Endothelial cell of umbilical vein (primary cell): ENCODE measurements at regions not wholly inside any gene's neighbourhood (a gene's known extent, or its start where the extent isn't known, plus 50 kb on each side); places are given as distances from the start of the nearest gene placed in this dataset.

Experiments
- BruUV-seq: library from RNA; stranded (reverse); fragments of 400-500 nt; replicated peaks from 2 replicates; lab custom pipeline; 2021; lab: Mats Ljungman, UMichigan
- CTCF ChIA-PET: fragments of 300-600, 350-600 bp; sonication (Branson Sonifier 250); formaldehyde crosslinking; loops from one replicate; lab custom pipeline; 2021; ENCODE audit warnings: antibody characterized with exemption, inconsistent platforms; lab: Charles Lee
- POLR2A ChIA-PET: fragments of 300-600, 350-600 bp; sonication (Branson Sonifier 250); formaldehyde crosslinking; loops from one replicate; lab custom pipeline; 2021; ENCODE audit warnings: antibody characterized with exemption, inconsistent platforms; lab: Charles Lee
- DNase-seq: peaks from one replicate; pipeline ENCODE4 v3.0.0-alpha.2; 2011; ENCODE audit warnings: low read depth, low spot score
- FAIRE-seq: peaks from 2 replicates; lab custom pipeline; 2011; peaks lifted over from hg19 to GRCh38; lab: Jason Lieb, UNC
- H2AFZ ChIP-seq: 2 replicates; pipeline ENCODE4 v1.6.0; 2012; ENCODE audit warnings: low read depth, low read length, control low read depth, inconsistent platforms
- H3K27ac ChIP-seq: 2 replicates; pipeline ENCODE4 v1.5.1; 2011; ENCODE audit warnings: low read depth, mild to moderate bottlenecking, control low read depth, low read length, moderate library complexity; ENCODE audit not compliant: insufficient read depth
- H3K27me3 ChIP-seq, 2 experiments: 2 replicates each; pipeline versions ENCODE4 v1.6.0 to v1.6.1; 2011; ENCODE audit warnings: low read length in 2 of 2, mixed read lengths in 1 of 2; ENCODE audit not compliant: control insufficient read depth in 2 of 2, insufficient read depth in 2 of 2
- H3K36me3 ChIP-seq, 2 experiments: 2 replicates in 1 of 2; 3 replicates in 1 of 2; pipeline ENCODE4 v1.5.1; 2011; ENCODE audit warnings: low read length in 2 of 2, mild to moderate bottlenecking in 1 of 2, moderate library complexity in 1 of 2; ENCODE audit not compliant: control insufficient read depth in 2 of 2, insufficient read depth in 2 of 2; ENCODE audit errors: extremely low read depth in 1 of 2
- H3K4me1 ChIP-seq: 3 replicates; pipeline ENCODE4 v1.5.1; 2011; ENCODE audit warnings: mild to moderate bottlenecking, low read length; ENCODE audit not compliant: control insufficient read depth, insufficient read depth; ENCODE audit errors: extremely low read depth
- H3K4me2 ChIP-seq: 2 replicates; pipeline ENCODE4 v1.6.1; 2011; ENCODE audit warnings: low read length, control low read depth, mixed read lengths; ENCODE audit not compliant: insufficient read depth
- H3K4me3 ChIP-seq, 3 experiments: fragments of 200-600 bp in 1 of 3; sonication (generic), shearing (Covaris generic) in 1 of 3; replicated peaks in 1 of 3; 2 replicates each; pipeline ENCODE4 v1.5.1; 2011 to 2016; ENCODE audit warnings: control low read depth in 3 of 3, low read length in 3 of 3, mild to moderate bottlenecking in 2 of 3, inconsistent platforms in 1 of 3, low read depth in 1 of 3, moderate library complexity in 1 of 3; ENCODE audit not compliant: insufficient read depth in 1 of 3
- H3K79me2 ChIP-seq: 2 replicates; pipeline ENCODE4 v1.6.0; 2012; ENCODE audit warnings: low read length, inconsistent platforms; ENCODE audit not compliant: control insufficient read depth, insufficient read depth
- H3K9ac ChIP-seq: replicated peaks from 2 replicates; pipeline ENCODE3; 2011; ENCODE audit warnings: low read length, control low read depth; ENCODE audit not compliant: insufficient read depth; ENCODE audit errors: extremely low read depth
- H3K9me1 ChIP-seq: replicated peaks from 3 replicates; pipeline ENCODE4 v1.6.0; 2011; ENCODE audit warnings: mild to moderate bottlenecking, low read length; ENCODE audit not compliant: control insufficient read depth, insufficient read depth; ENCODE audit errors: extremely low read depth
- H3K9me3 ChIP-seq: replicated peaks from 2 replicates; pipeline ENCODE4 v1.5.1; 2012; ENCODE audit warnings: low read length, inconsistent platforms; ENCODE audit not compliant: control insufficient read depth, insufficient read depth
- H4K20me1 ChIP-seq: replicated peaks from 2 replicates; pipeline ENCODE3; 2011; ENCODE audit warnings: mild to moderate bottlenecking, low read length; ENCODE audit not compliant: control insufficient read depth, insufficient read depth; ENCODE audit errors: extremely low read depth
- EZH2 ChIP-seq: IDR thresholded peaks from 2 replicates; pipeline ENCODE4 v1.6.1; 2012; ENCODE audit warnings: borderline replicate concordance, low read depth, mild to moderate bottlenecking, moderate library complexity, low read length, inconsistent platforms; ENCODE audit not compliant: severe bottlenecking
- FOS ChIP-seq: IDR thresholded peaks from 2 replicates; pipeline ENCODE4 v1.6.1; 2011; ENCODE audit warnings: mild to moderate bottlenecking, low read length, moderate library complexity, borderline replicate concordance; ENCODE audit not compliant: insufficient read depth
- GATA2 ChIP-seq: IDR thresholded peaks from 2 replicates; pipeline ENCODE4 v1.7.0; 2011; ENCODE audit warnings: low read depth, mild to moderate bottlenecking, moderate library complexity, mixed read lengths, low read length; ENCODE audit not compliant: insufficient read length, insufficient read depth
- JUN ChIP-seq: IDR thresholded peaks from 2 replicates; pipeline ENCODE4 v1.6.1; 2011; ENCODE audit warnings: borderline replicate concordance, low read depth; ENCODE audit not compliant: insufficient read length, insufficient read depth
- MYC ChIP-seq: IDR thresholded peaks from one replicate; pipeline ENCODE4 v1.6.1; 2011; ENCODE audit warnings: mild to moderate bottlenecking, low read depth, low read length
- POLR2A ChIP-seq: IDR thresholded peaks from 2 replicates; pipeline ENCODE4 v1.6.1; 2012; ENCODE audit warnings: low read depth, mild to moderate bottlenecking, control low read depth, low read length
- POLR2AphosphoS5 ChIP-seq: IDR thresholded peaks from 2 replicates; pipeline ENCODE4 v1.6.1; 2012; ENCODE audit warnings: low read depth, mild to moderate bottlenecking, control low read depth, low read length, moderate library complexity; ENCODE audit not compliant: insufficient read depth
- dilution Hi-C: fragments of 300-500 bp; cut with MboI; formaldehyde crosslinking; loops from one replicate; pipeline ENCODE4 v1.15.0; 2019; ENCODE audit warnings: low sequenced_read_pairs; ENCODE audit not compliant: extremely low pct_ligation_motif_present
- intact Hi-C: fragments of 100-400 bp; cut with micrococcal nuclease; formaldehyde crosslinking; loops from one replicate; pipeline ENCODE4 v1.10.0; 2022
- TF ChIP-seq, protein P1 (sequence below), 2 donors: IDR thresholded peaks; 1 replicate in 1 of 2; 2 replicates in 1 of 2; pipeline ENCODE4 v1.5.1; 2011; ENCODE audit warnings: low read length in 2 of 2, mild to moderate bottlenecking in 2 of 2, moderate library complexity in 2 of 2, control low read depth in 1 of 2, inconsistent platforms in 1 of 2, low read depth in 1 of 2; ENCODE audit not compliant: insufficient read depth in 1 of 2; ENCODE audit errors: extremely low read depth in 1 of 2
- TF ChIP-seq, protein P2 (sequence below): IDR thresholded peaks from 2 replicates; pipeline ENCODE4 v1.6.1; 2011; ENCODE audit not compliant: insufficient read depth, insufficient read length

DNA sequence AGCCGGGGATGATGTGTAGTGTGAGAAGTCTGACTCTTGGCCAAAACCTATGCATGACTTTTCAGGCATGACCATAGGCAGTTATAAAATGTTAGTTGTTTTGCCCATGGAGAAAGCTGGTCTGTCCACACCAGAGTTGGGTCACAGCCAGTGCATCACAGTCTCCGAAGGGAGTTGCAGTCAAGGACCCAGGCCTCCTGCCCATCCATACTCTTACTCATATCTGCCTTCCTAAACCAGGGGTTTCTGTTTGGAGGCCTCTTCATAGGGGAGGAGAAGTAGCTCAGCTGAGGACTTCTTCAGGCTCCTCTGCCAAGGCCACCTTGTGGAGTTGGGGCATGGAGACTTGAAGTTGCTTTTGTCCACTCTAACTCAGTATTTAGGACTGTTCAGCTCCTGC, 1008.3 kb downstream of the PCDH18 start:
- ChIA-PET POLR2A (no interaction called here), CTCF (interaction anchor here (1.0 to 1.8 kb wide), 2 partner anchors 11 to 97 kb away, joined by 3 to 4 read pairs; no protein-coding TSS in a partner anchor)
- H3K4me1 ChIP-seq = no peaks in the 10 kb centered on the region
- H3K4me3 ChIP-seq = no peak overlapping the region
- no peak overlapping the region for H3K9ac ChIP-seq
- intact Hi-C loops = no loop called here
- DNase-seq = no peak
- no peaks in the 10 kb centered on the region for H3K27me3 ChIP-seq
- H3K9me3 ChIP-seq = no peaks in the 10 kb centered on the region
- H3K9me1 ChIP-seq = no peaks in the 10 kb centered on the region
- no peak for FAIRE-seq
- dilution Hi-C loops = no loop called here
- H3K27ac ChIP-seq = no peak overlapping the region
- H3K36me3 ChIP-seq = no peaks in the 10 kb centered on the region
- BruUV-seq = no TSS peak
- TF ChIP-seq EZH2 (no peak), MYC (no peak)
- H2AFZ ChIP-seq = no peak overlapping the region
- no peaks in the 10 kb centered on the region for H4K20me1 ChIP-seq
- H3K79me2 ChIP-seq = no peaks in the 10 kb centered on the region
- H3K4me2 ChIP-seq = no peak overlapping the region

DNA sequence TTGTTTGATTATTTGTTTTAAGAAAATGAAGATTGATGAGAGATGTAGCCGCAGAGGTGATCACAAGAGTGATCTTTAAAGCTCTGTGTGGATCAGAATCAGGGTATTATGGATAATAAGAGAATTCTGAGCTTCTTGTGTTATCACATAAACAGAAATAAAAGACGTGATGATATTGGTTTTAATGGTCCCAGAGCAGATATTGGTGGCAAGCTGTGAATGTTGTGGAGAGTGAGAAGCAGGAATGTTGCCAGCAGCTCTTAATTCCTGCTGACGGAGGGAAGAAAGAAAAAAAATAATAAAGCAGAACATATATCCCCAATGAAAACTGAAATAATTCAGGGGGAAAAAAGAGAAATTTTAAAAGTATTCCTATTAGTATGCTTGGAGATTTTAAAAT, 1015.9 kb downstream of the PCDH18 start:
- no peak for TF ChIP-seq FOS
- TF ChIP-seq EZH2 = no peak
- TF ChIP-seq MYC = no peak
- TF ChIP-seq, protein P1, sequence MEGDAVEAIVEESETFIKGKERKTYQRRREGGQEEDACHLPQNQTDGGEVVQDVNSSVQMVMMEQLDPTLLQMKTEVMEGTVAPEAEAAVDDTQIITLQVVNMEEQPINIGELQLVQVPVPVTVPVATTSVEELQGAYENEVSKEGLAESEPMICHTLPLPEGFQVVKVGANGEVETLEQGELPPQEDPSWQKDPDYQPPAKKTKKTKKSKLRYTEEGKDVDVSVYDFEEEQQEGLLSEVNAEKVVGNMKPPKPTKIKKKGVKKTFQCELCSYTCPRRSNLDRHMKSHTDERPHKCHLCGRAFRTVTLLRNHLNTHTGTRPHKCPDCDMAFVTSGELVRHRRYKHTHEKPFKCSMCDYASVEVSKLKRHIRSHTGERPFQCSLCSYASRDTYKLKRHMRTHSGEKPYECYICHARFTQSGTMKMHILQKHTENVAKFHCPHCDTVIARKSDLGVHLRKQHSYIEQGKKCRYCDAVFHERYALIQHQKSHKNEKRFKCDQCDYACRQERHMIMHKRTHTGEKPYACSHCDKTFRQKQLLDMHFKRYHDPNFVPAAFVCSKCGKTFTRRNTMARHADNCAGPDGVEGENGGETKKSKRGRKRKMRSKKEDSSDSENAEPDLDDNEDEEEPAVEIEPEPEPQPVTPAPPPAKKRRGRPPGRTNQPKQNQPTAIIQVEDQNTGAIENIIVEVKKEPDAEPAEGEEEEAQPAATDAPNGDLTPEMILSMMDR (IDR thresholded peaks at IDR 0.05; ENCODE audit: extremely low read depth in 1 of 2, insufficient read depth in 1 of 2, low read depth in 1 of 2, low read length in 2 of 2) = no peak
- no peak for TF ChIP-seq GATA2
- TF ChIP-seq, protein P2, sequence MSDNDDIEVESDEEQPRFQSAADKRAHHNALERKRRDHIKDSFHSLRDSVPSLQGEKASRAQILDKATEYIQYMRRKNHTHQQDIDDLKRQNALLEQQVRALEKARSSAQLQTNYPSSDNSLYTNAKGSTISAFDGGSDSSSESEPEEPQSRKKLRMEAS = no peak
- no peak for TF ChIP-seq JUN
- no peak for TF ChIP-seq POLR2A
- no peak for TF ChIP-seq POLR2AphosphoS5
- Histone ChIP-seq H3K27ac (no peak overlapping the region), H4K20me1 (no peaks in the 10 kb centered on the region), H3K9me1 (no peaks in the 10 kb centered on the region), H3K9me3 (no peaks in the 10 kb centered on the region), H3K79me2 (no peaks in the 10 kb centered on the region), H3K4me3 (no peak overlapping the region), H2AFZ (no peak overlapping the region), H3K36me3 (no peaks in the 10 kb centered on the region), H3K9ac (no peak overlapping the region), H3K4me1 (no peaks in the 10 kb centered on the region), H3K4me2 (no peak overlapping the region), H3K27me3 (no peaks in the 10 kb centered on the region)
- dilution Hi-C loops (no loop called here), intact Hi-C loops (no loop called here)
- DNase-seq (no peak), FAIRE-seq (no peak)
- ChIA-PET POLR2A (no interaction called here), CTCF (interaction anchor here (0.9 to 2.2 kb wide), 2 partner anchors 12 to 17 kb away, joined by 3 to 8 read pairs; no protein-coding TSS in a partner anchor)
- BruUV-seq = no TSS peak
